ENCODE measurements at regions not wholly inside any gene's neighbourhood (a gene's known extent, or its start where the extent isn't known, plus 50 kb on each side); places are given as distances from the start of the nearest gene placed in this dataset.

DNA sequence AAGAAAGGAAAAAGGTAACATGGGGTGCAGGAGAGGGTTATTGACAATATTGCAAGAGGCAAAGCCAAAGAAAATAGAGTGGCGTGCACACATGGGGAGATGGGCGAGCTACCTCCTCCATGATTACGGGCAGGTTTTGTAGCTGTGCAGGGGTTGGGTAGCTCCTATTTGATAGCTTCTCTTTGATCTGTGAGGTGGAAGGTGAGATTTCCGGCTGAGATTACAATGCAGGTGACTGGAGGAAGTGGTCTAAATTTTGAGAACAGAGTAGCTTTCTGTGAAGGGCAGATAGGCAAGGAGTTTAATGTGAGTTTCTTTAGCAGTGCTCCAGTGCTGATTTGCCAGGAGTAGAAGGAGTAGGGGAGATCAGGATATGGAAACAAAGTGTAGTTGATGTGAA lies 263.4 kb downstream of the PLA2G4A start:
- Histone ChIP-seq H3K9me3 (ENCODE audit: low read length) (no peaks in the 10 kb centered on the region), H3K9ac (ENCODE audit: low read length) (no peak overlapping the region), H2AFZ (ENCODE audit: low read length) (no peak overlapping the region), H3K4me3 (ENCODE audit: low read depth, low read length, poor library complexity, severe bottlenecking) (no peak overlapping the region), H3K27me3 (ENCODE audit: insufficient read depth, low read length) (no peaks in the 10 kb centered on the region), H3K9me2 (ENCODE audit: low read depth, low read length) (no peaks in the 10 kb centered on the region), H4K20me1 (ENCODE audit: insufficient read depth, low read length) (no peaks in the 10 kb centered on the region), H3K4me2 (ENCODE audit: low read length) (peak overlapping the region; percentile 22; the same call in 1 of the 2 replicates), H3K79me2 (ENCODE audit: insufficient read depth, low read length) (no peaks in the 10 kb centered on the region), H3K4me1 (ENCODE audit: insufficient read depth, low read length, severe bottlenecking) (peaks cover 9% of the 10 kb centered on the region), H3F3A (ENCODE audit: insufficient read depth, low read length) (no peaks in the 10 kb centered on the region), H3K27ac (ENCODE audit: low read depth, low read length, poor library complexity, severe bottlenecking) (no peak overlapping the region), H3K36me3 (ENCODE audit: insufficient read depth, low read length) (no peaks in the 10 kb centered on the region)
- TF ChIP-seq, protein P1, sequence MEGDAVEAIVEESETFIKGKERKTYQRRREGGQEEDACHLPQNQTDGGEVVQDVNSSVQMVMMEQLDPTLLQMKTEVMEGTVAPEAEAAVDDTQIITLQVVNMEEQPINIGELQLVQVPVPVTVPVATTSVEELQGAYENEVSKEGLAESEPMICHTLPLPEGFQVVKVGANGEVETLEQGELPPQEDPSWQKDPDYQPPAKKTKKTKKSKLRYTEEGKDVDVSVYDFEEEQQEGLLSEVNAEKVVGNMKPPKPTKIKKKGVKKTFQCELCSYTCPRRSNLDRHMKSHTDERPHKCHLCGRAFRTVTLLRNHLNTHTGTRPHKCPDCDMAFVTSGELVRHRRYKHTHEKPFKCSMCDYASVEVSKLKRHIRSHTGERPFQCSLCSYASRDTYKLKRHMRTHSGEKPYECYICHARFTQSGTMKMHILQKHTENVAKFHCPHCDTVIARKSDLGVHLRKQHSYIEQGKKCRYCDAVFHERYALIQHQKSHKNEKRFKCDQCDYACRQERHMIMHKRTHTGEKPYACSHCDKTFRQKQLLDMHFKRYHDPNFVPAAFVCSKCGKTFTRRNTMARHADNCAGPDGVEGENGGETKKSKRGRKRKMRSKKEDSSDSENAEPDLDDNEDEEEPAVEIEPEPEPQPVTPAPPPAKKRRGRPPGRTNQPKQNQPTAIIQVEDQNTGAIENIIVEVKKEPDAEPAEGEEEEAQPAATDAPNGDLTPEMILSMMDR (IDR thresholded peaks at IDR 0.05; ENCODE audit: low read length) = no peak
- TF ChIP-seq EZH2 (IDR thresholded peaks at IDR 0.05; ENCODE audit: borderline replicate concordance, low read length) = no peak

DNA sequence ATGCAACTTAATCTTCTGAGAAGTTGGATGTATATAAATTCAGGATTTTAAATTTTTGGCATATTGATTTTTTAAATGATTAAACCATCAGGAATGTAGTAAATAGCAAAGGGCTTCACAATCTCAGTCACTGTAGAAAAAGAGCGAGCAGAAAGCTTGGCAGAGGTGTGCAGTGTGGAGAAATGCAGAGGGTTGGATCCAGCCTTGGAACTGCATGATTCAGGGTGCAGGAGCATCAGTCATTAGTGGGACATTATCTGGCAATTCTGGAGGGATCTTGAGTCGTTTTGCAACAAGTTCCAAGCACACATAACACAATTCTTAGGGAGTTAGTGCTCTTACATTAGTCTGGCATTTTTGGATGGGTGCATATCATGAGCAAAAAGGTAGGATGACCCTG lies 267.9 kb downstream of the PLA2G4A start:
- H2AFZ ChIP-seq (ENCODE audit: low read length) = no peak overlapping the region
- H3K27ac ChIP-seq (ENCODE audit: low read depth, low read length, poor library complexity, severe bottlenecking) = no peak overlapping the region
- no peaks in the 10 kb centered on the region for H3K9me2 ChIP-seq (ENCODE audit: low read depth, low read length)
- no peaks in the 10 kb centered on the region for H3K27me3 ChIP-seq (ENCODE audit: insufficient read depth, low read length)
- H3K4me2 ChIP-seq (ENCODE audit: low read length) = no peak overlapping the region
- no peaks in the 10 kb centered on the region for H4K20me1 ChIP-seq (ENCODE audit: insufficient read depth, low read length)
- no peak for TF ChIP-seq EZH2 (IDR thresholded peaks at IDR 0.05; ENCODE audit: borderline replicate concordance, low read length)
- TF ChIP-seq, protein P1 (IDR thresholded peaks at IDR 0.05; ENCODE audit: low read length) = no peak
- H3K9ac ChIP-seq (ENCODE audit: low read length) = no peak overlapping the region
- H3F3A ChIP-seq (ENCODE audit: insufficient read depth, low read length) = no peaks in the 10 kb centered on the region
- H3K79me2 ChIP-seq (ENCODE audit: insufficient read depth, low read length) = no peaks in the 10 kb centered on the region
- no peaks in the 10 kb centered on the region for H3K9me3 ChIP-seq (ENCODE audit: low read length)
- H3K36me3 ChIP-seq (ENCODE audit: insufficient read depth, low read length) = no peaks in the 10 kb centered on the region
- H3K4me1 ChIP-seq (ENCODE audit: insufficient read depth, low read length, severe bottlenecking) = peaks cover 9% of the 10 kb centered on the region
- H3K4me3 ChIP-seq (ENCODE audit: low read depth, low read length, poor library complexity, severe bottlenecking) = no peak overlapping the region

DNA sequence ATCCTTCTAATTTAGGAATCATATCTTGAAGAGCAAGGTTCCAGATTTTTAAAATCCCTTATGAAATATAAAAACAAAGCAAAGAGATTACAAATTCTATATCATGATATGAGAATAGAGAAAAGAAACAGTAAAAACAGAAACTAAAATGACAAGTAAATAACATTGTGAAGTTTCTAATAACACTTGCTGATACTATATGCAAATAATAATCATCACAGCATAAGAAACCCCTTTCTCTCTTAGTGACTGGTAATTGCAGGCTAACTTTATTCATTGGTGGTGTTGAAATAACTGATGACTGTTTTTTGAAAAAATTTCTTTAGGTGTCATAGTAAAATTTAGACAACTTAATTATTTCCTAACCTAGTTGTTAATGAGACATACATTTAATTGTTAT lies 281.6 kb downstream of the PLA2G4A start:
- Histone ChIP-seq H3F3A (ENCODE audit: insufficient read depth, low read length) (no peaks in the 10 kb centered on the region), H3K27ac (ENCODE audit: low read depth, low read length, poor library complexity, severe bottlenecking) (no peak overlapping the region), H2AFZ (ENCODE audit: low read length) (no peak overlapping the region), H3K27me3 (ENCODE audit: insufficient read depth, low read length) (no peaks in the 10 kb centered on the region), H3K9me3 (ENCODE audit: low read length) (no peaks in the 10 kb centered on the region), H3K4me1 (ENCODE audit: insufficient read depth, low read length, severe bottlenecking) (no peaks in the 10 kb centered on the region), H3K36me3 (ENCODE audit: insufficient read depth, low read length) (no peaks in the 10 kb centered on the region), H4K20me1 (ENCODE audit: insufficient read depth, low read length) (no peaks in the 10 kb centered on the region), H3K4me2 (ENCODE audit: low read length) (no peak overlapping the region), H3K9ac (ENCODE audit: low read length) (no peak overlapping the region), H3K79me2 (ENCODE audit: insufficient read depth, low read length) (no peaks in the 10 kb centered on the region), H3K4me3 (ENCODE audit: low read depth, low read length, poor library complexity, severe bottlenecking) (no peak overlapping the region), H3K9me2 (ENCODE audit: low read depth, low read length) (no peaks in the 10 kb centered on the region)
- TF ChIP-seq EZH2 (IDR thresholded peaks at IDR 0.05; ENCODE audit: borderline replicate concordance, low read length) = no peak
- TF ChIP-seq, protein P1 (IDR thresholded peaks at IDR 0.05; ENCODE audit: low read length) = no peak
